Posterior vena cava (tissue), 2 donors: ENCODE measurements at regions not wholly inside any gene's neighbourhood (a gene's known extent, or its start where the extent isn't known, plus 50 kb on each side); places are given as distances from the start of the nearest gene placed in this dataset.

Source experiments
- DNase-seq: peaks from one replicate; pipeline ENCODE4 v3.0.0-alpha.2; 2020; ENCODE audit warnings: low spot score
- intact Hi-C, 2 donors: fragments of 100-400 bp; cut with DNase I; formaldehyde crosslinking; loops; one replicate each; pipeline versions ENCODE4 v1.14.1 to v1.14.2; 2022 to 2023
- donor health status: DM: yes; HTN: yes; CAD: no.
- donor health status: DM: yes; HTN: yes; CAD: no.

- intact Hi-C loops, result no loop called here
- no peak for DNase-seq
Measured at GRCh38 chr12:39144613-39145061, 239.2 kb upstream of the CPNE8 start.

GRCh38 chr12:39138268-39138667, 232.9 kb upstream of the CPNE8 start:
- DNase-seq, result no peak
- intact Hi-C loops, result no loop called here

DNA sequence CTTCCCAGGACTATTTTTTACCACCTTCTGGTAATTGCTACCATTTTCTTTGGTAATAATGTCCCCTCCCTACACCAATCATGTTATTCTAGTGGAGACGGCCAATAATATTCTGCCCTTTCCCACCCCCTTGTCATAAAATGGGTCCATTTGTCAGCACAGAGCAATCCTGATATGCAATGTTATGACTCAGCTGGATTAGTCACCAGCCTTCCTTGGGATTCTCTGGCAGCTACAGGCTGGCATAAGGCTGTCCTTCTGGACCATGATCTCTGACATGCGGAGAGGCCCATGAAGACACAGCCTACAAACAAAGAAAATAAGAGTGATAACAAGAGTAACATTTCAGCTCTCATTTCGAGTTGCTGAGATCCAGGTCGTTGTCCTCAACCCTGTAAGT, 222.0 kb upstream of the CPNE8 start:
- no peak for DNase-seq
- intact Hi-C loops, result no loop called here

DNA sequence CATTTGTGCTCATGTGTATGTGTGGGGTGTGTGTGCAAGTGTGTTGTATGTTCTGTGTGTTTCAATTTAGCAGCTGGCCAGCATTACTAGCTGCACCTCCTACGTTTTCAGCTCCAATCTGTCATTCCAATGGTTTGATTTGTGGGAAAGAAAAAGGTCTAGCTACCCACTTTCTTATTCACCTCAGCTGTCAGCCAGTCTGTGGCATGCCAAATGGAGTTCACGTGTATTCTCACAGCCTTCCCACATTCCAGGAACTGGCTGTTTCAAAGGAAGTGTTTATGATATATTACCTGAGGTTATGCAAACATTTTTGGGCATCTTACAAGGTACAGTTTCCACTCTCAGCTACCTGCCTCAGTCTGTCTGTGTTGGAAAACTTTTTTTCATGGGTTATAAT, 220.2 kb upstream of the CPNE8 start:
- DNase-seq, result no peak
- intact Hi-C loops, result no loop called here

DNA sequence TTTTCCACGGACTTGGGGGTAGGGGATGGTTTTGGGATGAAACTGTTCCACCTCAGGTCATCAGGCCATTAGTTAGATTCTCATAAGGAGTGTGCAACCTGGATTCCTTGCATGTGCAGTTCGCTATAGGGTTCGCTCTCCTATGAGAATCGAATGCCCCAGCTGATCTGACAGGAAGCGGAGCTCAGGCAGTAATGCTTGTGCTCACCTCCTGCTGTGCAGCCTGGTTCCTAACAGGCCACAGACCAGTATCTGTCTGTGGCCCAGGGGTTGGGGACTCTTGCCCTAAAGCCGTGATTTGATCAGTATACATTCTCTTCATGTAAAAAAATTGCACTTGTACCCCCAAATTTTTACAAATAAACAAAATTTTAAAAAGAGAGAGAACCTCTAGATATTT, 219.4 kb upstream of the CPNE8 start:
- no peak for DNase-seq
- intact Hi-C loops, result no loop called here

DNA sequence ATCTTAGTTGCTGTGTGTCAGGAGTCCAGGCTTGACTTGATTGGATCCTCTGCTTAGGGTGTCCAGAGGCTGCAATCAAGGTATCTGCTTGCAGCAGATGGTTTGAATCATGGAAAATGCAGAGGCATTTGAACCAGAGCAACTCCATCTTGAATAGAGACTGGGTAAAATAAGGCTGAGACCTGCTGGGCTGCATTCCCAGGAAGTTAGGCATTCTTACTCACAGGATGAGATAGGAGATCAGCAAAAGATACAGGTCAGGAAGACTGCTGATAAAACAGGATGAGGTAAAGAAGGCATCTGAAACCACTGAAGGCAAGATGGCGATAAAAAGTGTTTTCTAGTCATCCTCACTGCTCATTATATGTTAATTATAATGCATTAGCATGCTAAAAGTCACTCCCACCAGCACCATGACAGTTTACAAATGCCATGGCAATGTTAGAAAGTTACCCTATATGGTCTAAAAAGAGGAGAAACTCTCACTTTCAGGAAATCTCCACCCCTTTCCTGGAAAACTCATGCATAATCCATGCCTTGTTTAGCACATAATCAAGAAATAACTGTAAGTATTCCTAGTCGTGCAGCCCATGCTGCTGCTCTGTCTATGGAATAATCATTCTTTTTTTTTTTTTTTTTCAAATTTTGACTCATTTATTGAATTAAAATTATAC, 218.3 kb upstream of the CPNE8 start:
- DNase-seq, result no peak
- intact Hi-C loops, result no loop called here

DNA sequence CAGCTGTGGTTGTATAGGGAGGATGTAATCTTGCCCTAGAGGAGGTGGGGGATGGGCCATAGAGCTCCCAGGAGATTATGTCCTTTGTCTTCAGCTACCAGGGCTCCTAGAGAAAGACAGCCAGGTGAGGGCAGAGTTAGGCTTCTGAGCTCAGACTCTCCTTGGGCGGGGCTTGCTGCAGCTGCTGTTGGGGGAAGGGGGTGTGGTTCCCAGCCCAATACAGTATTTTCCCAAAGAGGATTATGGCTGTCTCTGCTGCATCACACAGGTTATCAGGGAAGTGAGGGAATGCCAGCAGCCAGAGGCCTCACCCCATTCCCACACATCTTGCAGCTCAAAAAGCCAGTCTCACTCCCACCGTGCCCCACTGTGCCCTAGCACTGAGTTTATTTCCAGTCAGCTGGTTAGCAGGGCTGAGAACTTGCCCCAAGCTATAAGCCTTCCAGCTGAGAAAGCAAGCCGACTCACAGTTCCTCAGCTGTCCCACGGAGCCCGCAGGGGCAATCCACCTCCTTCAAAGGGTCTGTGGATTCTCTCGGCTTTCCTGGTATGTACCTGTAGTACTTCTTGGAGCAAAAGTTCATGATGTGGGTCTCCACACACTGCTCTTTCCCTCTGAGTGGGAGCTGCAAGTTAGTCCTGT, 217.3 kb upstream of the CPNE8 start:
- no peak for DNase-seq
- intact Hi-C loops, result no loop called here

GRCh38 chr12:39116861-39117260, 211.5 kb upstream of the CPNE8 start:
- intact Hi-C loops, result no loop called here

DNA sequence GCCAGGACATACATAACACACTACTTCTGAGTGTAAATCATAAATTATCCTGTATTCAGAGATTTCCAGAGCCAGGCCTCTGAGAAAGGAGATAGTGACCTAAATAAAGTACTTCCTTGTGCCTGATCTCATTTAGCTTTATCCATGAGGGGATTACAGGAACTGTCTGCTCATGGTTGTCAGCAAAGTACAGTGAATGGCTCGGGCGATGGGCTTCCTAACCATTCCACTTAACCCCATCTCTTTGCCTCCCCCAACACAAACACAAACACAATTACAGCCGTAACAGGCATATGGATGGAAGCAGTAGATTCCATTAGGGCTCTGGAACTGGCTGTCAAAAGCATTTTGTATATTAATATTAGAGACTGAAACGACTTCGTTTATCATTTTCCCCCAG, 206.7 kb upstream of the CPNE8 start:
- intact Hi-C loops, result no loop called here
- no peak for DNase-seq

More at GRCh38 chr12:39116861-39117260, 211.5 kb upstream of the CPNE8 start:
- DNase-seq, result no peak

- no peak for DNase-seq
- intact Hi-C loops, result no loop called here
Measured at GRCh38 chr12:39105111-39105510, 199.7 kb upstream of the CPNE8 start.

- intact Hi-C loops, result no loop called here
- DNase-seq, result no peak
Measured at GRCh38 chr12:39103552-39104165, 198.3 kb upstream of the CPNE8 start.

DNA sequence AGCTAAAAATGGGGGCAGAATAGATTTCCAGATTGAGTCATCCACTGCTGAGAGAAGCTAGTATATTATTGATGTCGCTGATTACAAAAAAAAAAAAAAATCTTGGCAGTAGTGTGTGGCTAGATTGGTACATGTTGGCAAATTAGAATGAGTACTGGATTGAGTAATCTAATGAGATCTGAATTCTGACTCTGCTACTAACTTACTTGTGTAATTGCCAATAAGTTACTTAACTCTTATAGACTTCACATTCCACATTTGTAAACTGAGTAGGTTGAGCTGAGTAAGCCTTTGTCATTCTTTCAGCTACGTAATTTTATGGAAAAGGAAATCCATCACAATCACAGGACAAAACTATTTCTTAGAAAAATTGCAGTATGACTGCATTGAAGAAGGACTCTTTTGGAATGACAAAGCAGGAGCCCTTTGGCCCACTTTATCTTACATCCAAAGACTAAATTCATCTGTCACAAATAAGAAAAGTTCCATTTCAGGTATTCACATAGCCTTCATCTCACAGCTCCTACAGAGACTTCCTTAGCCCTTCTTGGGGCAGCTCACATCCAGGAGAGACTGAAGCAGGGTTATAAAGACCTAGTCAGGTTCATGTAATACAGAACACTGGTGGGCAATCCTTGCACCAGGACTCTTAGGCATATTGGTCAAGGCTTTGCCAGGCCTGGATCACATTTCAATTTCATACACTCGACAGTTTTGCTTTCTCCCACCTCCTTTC, 197.3 kb upstream of the CPNE8 start:
- DNase-seq, result no peak
- intact Hi-C loops, result no loop called here

DNA sequence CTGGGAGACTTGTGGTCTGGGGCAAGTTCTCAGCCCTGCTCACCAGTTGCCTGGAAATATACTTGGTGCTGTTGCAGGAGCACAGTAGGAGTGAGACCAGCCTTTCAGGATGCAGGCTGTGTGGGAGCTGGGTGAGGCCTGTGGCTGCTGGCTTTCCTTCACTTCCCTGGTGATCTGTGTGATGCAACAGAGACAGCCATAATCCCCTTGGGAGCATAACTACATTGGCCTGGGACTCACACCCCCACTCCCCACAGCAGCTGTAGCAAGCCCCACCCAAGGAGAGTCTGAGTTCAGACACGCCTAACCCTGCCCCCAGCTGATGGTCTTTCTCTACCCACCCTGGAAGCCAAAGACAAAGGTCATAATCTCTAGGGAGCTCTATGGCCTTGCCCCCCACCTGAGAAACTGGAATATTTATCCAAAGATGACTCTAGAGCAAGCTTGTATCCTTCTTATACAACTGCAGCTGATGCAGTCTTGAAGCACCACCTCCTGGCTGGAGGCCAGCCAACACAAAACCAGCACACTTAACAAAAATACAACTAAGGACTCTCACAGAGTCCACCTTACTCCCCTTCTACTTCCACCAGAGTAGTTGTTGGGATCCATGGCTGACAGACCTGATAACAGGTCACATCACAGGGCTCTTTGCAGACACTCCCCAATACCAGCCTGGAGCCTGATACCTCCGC, 190.4 kb upstream of the CPNE8 start:
- no peak for DNase-seq
- intact Hi-C loops, result no loop called here

DNA sequence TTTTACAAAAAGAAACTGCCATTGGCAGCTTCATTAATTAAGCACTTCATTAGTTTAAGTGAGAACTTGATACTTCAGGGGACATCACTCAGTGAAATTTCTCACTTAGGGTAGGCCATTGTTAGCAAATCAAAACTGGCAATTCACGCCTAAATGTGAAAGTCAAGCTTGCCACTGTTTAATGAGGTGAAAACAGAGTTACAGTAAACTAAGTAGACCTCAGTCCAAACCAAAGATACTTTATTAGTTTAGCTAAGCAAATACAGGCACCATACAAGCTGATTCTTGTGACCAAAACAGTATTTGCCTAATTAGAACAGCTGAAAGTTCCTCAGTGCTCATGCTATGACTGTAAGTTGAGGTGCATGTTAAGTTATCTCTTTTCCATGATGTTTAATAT, 176.5 kb upstream of the CPNE8 start:
- DNase-seq, result no peak
- intact Hi-C loops, result no loop called here

- no peak for DNase-seq
- intact Hi-C loops, result no loop called here
Measured at GRCh38 chr12:39077226-39077625, 171.8 kb upstream of the CPNE8 start.

DNA sequence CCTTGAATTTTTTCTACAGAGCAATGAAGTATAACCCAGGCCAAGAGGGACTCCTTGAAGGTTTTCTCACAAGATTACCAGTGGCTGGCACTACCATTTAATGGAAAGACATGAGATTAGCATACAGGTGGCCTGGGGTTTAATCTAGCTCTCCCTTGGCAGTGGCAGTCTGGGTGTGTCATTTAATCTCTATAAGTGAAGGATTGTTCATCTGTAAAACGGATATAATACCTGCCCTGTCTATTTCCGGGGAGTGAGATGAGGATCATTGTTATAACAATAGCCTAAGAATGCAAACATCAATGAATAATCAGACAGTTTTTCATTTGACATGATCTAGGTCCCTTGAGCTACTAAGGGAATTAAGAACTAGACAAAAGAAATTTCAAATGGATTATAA, 168.7 kb upstream of the CPNE8 start:
- intact Hi-C loops, result no loop called here
- no peak for DNase-seq

DNA sequence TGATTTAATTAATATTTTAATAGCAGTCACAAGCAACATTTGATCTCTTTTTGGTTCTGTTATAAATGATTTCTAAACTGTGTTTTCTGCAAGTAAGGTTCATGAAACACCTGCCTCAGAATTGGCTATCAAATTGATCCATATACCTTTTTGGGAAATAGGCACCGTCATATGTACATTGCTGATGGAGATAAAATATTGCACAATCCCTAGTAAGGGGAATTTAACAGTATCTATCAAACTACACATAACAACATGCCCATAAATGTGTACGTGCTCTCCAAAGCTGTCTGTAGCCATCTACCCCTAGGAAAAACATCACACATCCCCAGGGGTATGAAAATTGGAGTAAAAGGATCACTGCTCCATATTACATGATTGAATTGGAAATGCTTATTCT, 167.3 kb upstream of the CPNE8 start:
- DNase-seq, result no peak
- intact Hi-C loops, result no loop called here

DNA sequence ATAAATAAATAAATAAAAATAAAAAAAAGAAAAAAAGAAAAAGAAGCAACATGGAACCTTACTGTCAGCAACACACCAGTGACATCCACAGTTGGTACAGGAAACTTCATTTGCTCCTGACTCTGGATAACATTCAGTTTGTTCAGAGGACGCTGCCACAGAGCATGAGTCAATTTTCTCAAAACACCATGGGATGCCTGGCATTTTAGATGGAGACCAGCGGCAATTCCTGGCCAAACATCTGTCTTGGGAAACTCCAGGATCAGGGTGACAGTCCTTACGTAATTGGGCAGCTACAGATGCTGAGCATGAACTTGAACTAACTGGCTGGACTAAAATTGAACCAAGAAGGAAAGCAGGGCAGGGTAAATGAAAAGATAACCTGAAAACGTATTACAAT, 166.2 kb upstream of the CPNE8 start:
- intact Hi-C loops, result no loop called here
- no peak for DNase-seq

DNA sequence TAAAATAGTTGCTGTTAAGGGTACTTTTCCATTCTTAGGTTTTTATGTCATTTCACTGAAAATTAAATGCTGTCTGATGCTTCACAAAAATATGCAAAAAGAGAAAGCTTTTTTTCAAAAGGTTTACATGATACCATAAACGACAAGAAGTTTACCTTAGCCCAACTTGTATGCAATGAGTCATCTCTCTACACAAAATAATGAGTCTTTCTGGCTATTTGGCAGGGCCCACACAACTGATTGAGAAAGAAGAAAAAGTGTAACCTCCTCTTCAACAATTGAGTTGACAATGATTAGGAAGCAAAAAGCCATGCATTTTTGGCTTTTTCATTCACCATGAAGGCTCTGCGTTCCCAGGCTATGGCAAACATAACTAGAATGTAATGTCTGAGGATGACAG, 165.4 kb upstream of the CPNE8 start:
- no peak for DNase-seq
- intact Hi-C loops, result no loop called here

DNA sequence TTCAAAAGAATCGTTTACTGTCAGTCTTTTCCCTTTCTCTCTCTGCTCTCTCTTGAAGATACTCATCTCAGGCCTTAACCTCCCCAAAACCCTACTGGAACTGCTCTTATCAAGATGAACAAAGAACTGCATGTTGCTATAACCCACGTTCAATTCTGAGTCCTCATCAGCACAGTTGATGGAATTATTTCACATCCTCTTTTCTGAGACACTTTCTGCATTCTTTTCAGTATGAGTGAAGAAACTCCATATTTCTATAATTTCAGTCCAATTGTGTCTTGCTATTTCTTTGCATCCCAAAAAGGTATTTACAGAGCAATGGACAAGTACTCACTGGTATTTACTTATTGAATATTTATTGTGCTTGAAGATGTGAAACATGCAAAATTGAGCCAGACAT, 160.1 kb upstream of the CPNE8 start:
- intact Hi-C loops, result no loop called here

More for the DNA sequence above, 160.1 kb upstream of the CPNE8 start:
- DNase-seq, result no peak
